Loucy (cell line): ENCODE measurements at regions not wholly inside any gene's neighbourhood (a gene's known extent, or its start where the extent isn't known, plus 50 kb on each side); places are given as distances from the start of the nearest gene placed in this dataset.

Source experiments
- CTCF ChIP-seq: fragments of 200-600 bp; sonication (generic); conservative IDR thresholded peaks from 2 replicates; pipeline ENCODE4 v1.5.1; 2014; ENCODE audit warnings: mild to moderate bottlenecking, antibody characterized with exemption, low read length
- EZH2phosphoT487 ChIP-seq: fragments of 200-600 bp; IDR thresholded peaks from 2 replicates; pipeline ENCODE4 v1.6.1; 2018; ENCODE audit warnings: antibody characterized with exemption, mild to moderate bottlenecking, moderate library complexity, borderline replicate concordance

- no peak for TF ChIP-seq CTCF
- TF ChIP-seq EZH2phosphoT487 = no peak
Observed at GRCh38 chr11:37519781-37520180, 921.7 kb upstream of the RAG2 start.
